ENCODE measurements at regions not wholly inside any gene's neighbourhood (a gene's known extent, or its start where the extent isn't known, plus 50 kb on each side); places are given as distances from the start of the nearest gene placed in this dataset.

DNA sequence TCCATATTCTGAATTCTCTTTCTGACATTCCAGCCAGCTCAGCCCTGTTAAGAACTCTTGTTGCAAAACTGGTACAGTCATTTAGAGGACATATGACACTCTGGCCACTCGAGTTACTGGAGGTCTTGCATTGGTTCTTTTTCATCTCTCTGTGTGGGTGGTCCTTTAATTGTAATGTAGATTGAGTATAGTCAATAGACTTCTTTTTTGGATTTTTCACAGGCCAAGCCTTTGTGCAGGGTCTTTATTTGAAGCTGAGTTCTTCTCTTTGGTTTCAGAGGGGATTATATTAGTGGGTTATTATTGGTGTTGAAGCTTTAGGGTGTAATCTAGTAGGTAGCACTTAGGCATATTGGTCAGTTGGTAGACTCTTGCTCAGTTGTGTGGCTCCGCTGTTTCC lies 118.0 kb upstream of the GIMD1 start:
- TF ChIP-seq JUN (IDR thresholded peaks at IDR 0.05; ENCODE audit: borderline replicate concordance, insufficient read depth, insufficient read length, low read depth) (no peak), POLR2AphosphoS5 (IDR thresholded peaks at IDR 0.05; ENCODE audit: insufficient read depth, low read depth, low read length) (no peak), POLR2A (IDR thresholded peaks at IDR 0.05; ENCODE audit: low read depth, low read length) (no peak), GATA2 (IDR thresholded peaks at IDR 0.05; ENCODE audit: insufficient read depth, insufficient read length, low read depth, low read length) (no peak), MYC (IDR thresholded peaks at IDR 0.05; ENCODE audit: low read depth, low read length) (no peak), FOS (IDR thresholded peaks at IDR 0.05; ENCODE audit: borderline replicate concordance, insufficient read depth, low read length) (no peak), EZH2 (IDR thresholded peaks at IDR 0.05; ENCODE audit: borderline replicate concordance, low read depth, low read length, severe bottlenecking) (no peak)
- TF ChIP-seq, protein P1, sequence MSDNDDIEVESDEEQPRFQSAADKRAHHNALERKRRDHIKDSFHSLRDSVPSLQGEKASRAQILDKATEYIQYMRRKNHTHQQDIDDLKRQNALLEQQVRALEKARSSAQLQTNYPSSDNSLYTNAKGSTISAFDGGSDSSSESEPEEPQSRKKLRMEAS (IDR thresholded peaks at IDR 0.05; ENCODE audit: insufficient read depth, insufficient read length), result no peak
- TF ChIP-seq, protein P2, sequence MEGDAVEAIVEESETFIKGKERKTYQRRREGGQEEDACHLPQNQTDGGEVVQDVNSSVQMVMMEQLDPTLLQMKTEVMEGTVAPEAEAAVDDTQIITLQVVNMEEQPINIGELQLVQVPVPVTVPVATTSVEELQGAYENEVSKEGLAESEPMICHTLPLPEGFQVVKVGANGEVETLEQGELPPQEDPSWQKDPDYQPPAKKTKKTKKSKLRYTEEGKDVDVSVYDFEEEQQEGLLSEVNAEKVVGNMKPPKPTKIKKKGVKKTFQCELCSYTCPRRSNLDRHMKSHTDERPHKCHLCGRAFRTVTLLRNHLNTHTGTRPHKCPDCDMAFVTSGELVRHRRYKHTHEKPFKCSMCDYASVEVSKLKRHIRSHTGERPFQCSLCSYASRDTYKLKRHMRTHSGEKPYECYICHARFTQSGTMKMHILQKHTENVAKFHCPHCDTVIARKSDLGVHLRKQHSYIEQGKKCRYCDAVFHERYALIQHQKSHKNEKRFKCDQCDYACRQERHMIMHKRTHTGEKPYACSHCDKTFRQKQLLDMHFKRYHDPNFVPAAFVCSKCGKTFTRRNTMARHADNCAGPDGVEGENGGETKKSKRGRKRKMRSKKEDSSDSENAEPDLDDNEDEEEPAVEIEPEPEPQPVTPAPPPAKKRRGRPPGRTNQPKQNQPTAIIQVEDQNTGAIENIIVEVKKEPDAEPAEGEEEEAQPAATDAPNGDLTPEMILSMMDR (IDR thresholded peaks at IDR 0.05; ENCODE audit: extremely low read depth in 1 of 2, insufficient read depth in 1 of 2, low read depth in 1 of 2, low read length in 2 of 2), result no peak
- BruUV-seq (replicated peaks), result no TSS peak
- Histone ChIP-seq H3K9ac (replicated peaks; ENCODE audit: extremely low read depth, insufficient read depth, low read length) (no peak overlapping the region), H3K4me3 (replicated peaks in 1 of 3; ENCODE audit: insufficient read depth in 1 of 3, low read depth in 1 of 3, low read length in 3 of 3) (no peak overlapping the region), H3K4me2 (ENCODE audit: insufficient read depth, low read length) (no peak overlapping the region), H3K36me3 (ENCODE audit: control insufficient read depth in 2 of 2, extremely low read depth in 1 of 2, insufficient read depth in 2 of 2, low read length in 2 of 2) (no peaks in the 10 kb centered on the region), H3K9me1 (replicated peaks; ENCODE audit: control insufficient read depth, extremely low read depth, insufficient read depth, low read length) (no peaks in the 10 kb centered on the region), H3K27ac (ENCODE audit: insufficient read depth, low read depth, low read length) (no peak overlapping the region), H3K9me3 (replicated peaks; ENCODE audit: control insufficient read depth, insufficient read depth, low read length) (no peaks in the 10 kb centered on the region), H2AFZ (ENCODE audit: low read depth, low read length) (no peak overlapping the region), H4K20me1 (replicated peaks; ENCODE audit: control insufficient read depth, extremely low read depth, insufficient read depth, low read length) (no peaks in the 10 kb centered on the region), H3K4me1 (ENCODE audit: control insufficient read depth, extremely low read depth, insufficient read depth, low read length) (no peaks in the 10 kb centered on the region), H3K79me2 (ENCODE audit: control insufficient read depth, insufficient read depth, low read length) (no peaks in the 10 kb centered on the region), H3K27me3 (ENCODE audit: control insufficient read depth in 2 of 2, insufficient read depth in 2 of 2, low read length in 2 of 2) (no peaks in the 10 kb centered on the region)
- ChIA-PET POLR2A (no interaction called here), CTCF (no interaction called here)
- intact Hi-C loops (cut with micrococcal nuclease), result no loop called here
- no peak for FAIRE-seq
- DNase-seq (ENCODE audit: low read depth, low spot score), result no peak
- dilution Hi-C loops (cut with MboI; ENCODE audit: extremely low pct_ligation_motif_present, low sequenced_read_pairs), result no loop called here

Data from endothelial cell of umbilical vein (primary cell).